ENCODE measurements at regions not wholly inside any gene's neighbourhood (a gene's known extent, or its start where the extent isn't known, plus 50 kb on each side); places are given as distances from the start of the nearest gene placed in this dataset.

GRCh38 chr20:21033817-21034216 is 72.3 kb downstream of the LINC00237 start:
- H3K27me3 Mint-ChIP-seq (ENCODE audit: insufficient read depth, unreplicated experiment), result peaks cover 12% of the 10 kb centered on the region
- no peaks in the 10 kb centered on the region for H3K9me3 Mint-ChIP-seq (ENCODE audit: unreplicated experiment)
- intact Hi-C loops (cut with micrococcal nuclease), result no loop called here
- no peak for DNase-seq (ENCODE audit: unreplicated experiment)
- ChIA-PET POLR2A (no interaction called here), CTCF (interaction anchor here (1.5 kb wide), 1 partner anchor 174 kb away, joined by 5 read pairs; no protein-coding TSS in a partner anchor)
- H3K36me3 Mint-ChIP-seq (ENCODE audit: insufficient read depth, unreplicated experiment), result no peaks in the 10 kb centered on the region
- no peaks in the 10 kb centered on the region for H3K4me1 Mint-ChIP-seq (ENCODE audit: insufficient read depth, unreplicated experiment)
- H3K4me3 Mint-ChIP-seq (ENCODE audit: unreplicated experiment), result no peak overlapping the region
- H3K27ac Mint-ChIP-seq (ENCODE audit: low read depth, unreplicated experiment), result no peak overlapping the region
- TF ChIP-seq CTCF (IDR thresholded peaks at IDR 0.05; ENCODE audit: unreplicated experiment), result no peak
- BruUV-seq (replicated peaks), result no TSS peak

GRCh38 chr20:21031666-21032065 is 74.5 kb downstream of the LINC00237 start:
- Mint-ChIP-seq H3K36me3 (ENCODE audit: insufficient read depth, unreplicated experiment) (no peaks in the 10 kb centered on the region), H3K27me3 (ENCODE audit: insufficient read depth, unreplicated experiment) (peaks cover 12% of the 10 kb centered on the region), H3K4me3 (ENCODE audit: unreplicated experiment) (no peak overlapping the region), H3K4me1 (ENCODE audit: insufficient read depth, unreplicated experiment) (no peaks in the 10 kb centered on the region), H3K27ac (ENCODE audit: low read depth, unreplicated experiment) (no peak overlapping the region), H3K9me3 (ENCODE audit: unreplicated experiment) (no peaks in the 10 kb centered on the region)
- no peak for TF ChIP-seq CTCF (IDR thresholded peaks at IDR 0.05; ENCODE audit: unreplicated experiment)
- CTCF ChIA-PET, result interaction anchor here (0.6 to 1.7 kb wide), 5 partner anchors 9 to 541 kb away, joined by 3 to 4 read pairs (median 3); no protein-coding TSS in a partner anchor
- intact Hi-C loops (cut with micrococcal nuclease), result no loop called here
- DNase-seq (ENCODE audit: unreplicated experiment), result no peak
- POLR2A ChIA-PET, result interaction anchor here (1.4 kb wide), 1 partner anchor 17 kb away, joined by 3 read pairs; no protein-coding TSS in a partner anchor
- no TSS peak for BruUV-seq (replicated peaks)

GRCh38 chr20:21029341-21029740 is 76.8 kb downstream of the LINC00237 start:
- no peak for TF ChIP-seq CTCF (IDR thresholded peaks at IDR 0.05; ENCODE audit: unreplicated experiment)
- H3K9me3 Mint-ChIP-seq (ENCODE audit: unreplicated experiment), result no peaks in the 10 kb centered on the region
- no peak overlapping the region for H3K4me3 Mint-ChIP-seq (ENCODE audit: unreplicated experiment)
- H3K4me1 Mint-ChIP-seq (ENCODE audit: insufficient read depth, unreplicated experiment), result no peaks in the 10 kb centered on the region
- no TSS peak for BruUV-seq (replicated peaks)
- H3K27me3 Mint-ChIP-seq (ENCODE audit: insufficient read depth, unreplicated experiment), result peaks cover 12% of the 10 kb centered on the region
- POLR2A ChIA-PET, result interaction anchor here (0.6 kb wide), 2 partner anchors 8 to 169 kb away, joined by 3 read pairs; no protein-coding TSS in a partner anchor
- DNase-seq (ENCODE audit: unreplicated experiment), result no peak
- no peak overlapping the region for H3K27ac Mint-ChIP-seq (ENCODE audit: low read depth, unreplicated experiment)
- intact Hi-C loops (cut with micrococcal nuclease), result no loop called here
- H3K36me3 Mint-ChIP-seq (ENCODE audit: insufficient read depth, unreplicated experiment), result no peaks in the 10 kb centered on the region
- CTCF ChIA-PET, result interaction anchor here (0.6 to 0.9 kb wide), 2 partner anchors 29 to 541 kb away, joined by 3 read pairs; no protein-coding TSS in a partner anchor

- no peaks in the 10 kb centered on the region for H3K9me3 Mint-ChIP-seq (ENCODE audit: unreplicated experiment)
- CTCF ChIA-PET, result interaction anchor here (0.7 kb wide), 1 partner anchor 13 kb away, joined by 4 read pairs; no protein-coding TSS in a partner anchor
- H3K4me1 Mint-ChIP-seq (ENCODE audit: insufficient read depth, unreplicated experiment), result no peaks in the 10 kb centered on the region
Observed at GRCh38 chr20:21028921-21029320, 77.2 kb downstream of the LINC00237 start.

More at GRCh38 chr20:21028921-21029320, 77.2 kb downstream of the LINC00237 start:
- DNase-seq (ENCODE audit: unreplicated experiment), result no peak
- Mint-ChIP-seq H3K4me3 (ENCODE audit: unreplicated experiment) (no peak overlapping the region), H3K27me3 (ENCODE audit: insufficient read depth, unreplicated experiment) (peaks cover 12% of the 10 kb centered on the region), H3K36me3 (ENCODE audit: insufficient read depth, unreplicated experiment) (no peaks in the 10 kb centered on the region), H3K27ac (ENCODE audit: low read depth, unreplicated experiment) (no peak overlapping the region)
- POLR2A ChIA-PET, result interaction anchor here (0.6 kb wide), 1 partner anchor 169 kb away, joined by 3 read pairs; no protein-coding TSS in a partner anchor
- no peak for TF ChIP-seq CTCF (IDR thresholded peaks at IDR 0.05; ENCODE audit: unreplicated experiment)
- BruUV-seq (replicated peaks), result no TSS peak
- intact Hi-C loops (cut with micrococcal nuclease), result no loop called here
